Vagina (tissue), 2 donors: ENCODE measurements at regions not wholly inside any gene's neighbourhood (a gene's known extent, or its start where the extent isn't known, plus 50 kb on each side); places are given as distances from the start of the nearest gene placed in this dataset.

Experiments
- DNase-seq, 2 donors: peaks; one replicate each; pipeline ENCODE4 v3.0.0-alpha.2; 2017; ENCODE audit errors: extremely low spot score in 2 of 2
- H3K27ac ChIP-seq: fragments of 200-600 bp; sonication (generic); one replicate; pipeline ENCODE4 v1.5.1; 2019
- H3K27me3 ChIP-seq: fragments of 200-600 bp; sonication (generic); one replicate; pipeline ENCODE4 v1.5.1; 2019
- H3K36me3 ChIP-seq, 2 donors: fragments of 200-600 bp; sonication (generic); one replicate each; pipeline ENCODE4 v1.5.1; 2017 to 2019
- H3K4me1 ChIP-seq: fragments of 200-600 bp; sonication (generic); one replicate; pipeline ENCODE4 v1.5.1; 2019
- H3K4me3 ChIP-seq, 2 donors: fragments of 200-600 bp; sonication (generic); 1 replicate in 1 of 2; 2 replicates in 1 of 2; pipeline ENCODE4 v1.5.1; 2016 to 2019
- H3K9me3 ChIP-seq: fragments of 200-600 bp; sonication (generic); one replicate; pipeline ENCODE4 v1.5.1; 2019
- POLR2A ChIP-seq, 2 donors: fragments of 450-650 bp; IDR thresholded peaks; one replicate each; pipeline ENCODE4 v1.6.1; 2017; ENCODE audit warnings: antibody characterized with exemption in 2 of 2, mild to moderate bottlenecking in 2 of 2, moderate library complexity in 2 of 2
- POLR2AphosphoS5 ChIP-seq, 2 donors: sonication (generic); formaldehyde crosslinking; IDR thresholded peaks; one replicate each; pipeline ENCODE4 v1.9.0; 2017; ENCODE audit warnings: antibody characterized with exemption in 2 of 2, mild to moderate bottlenecking in 2 of 2, low read depth in 1 of 2; ENCODE audit not compliant: insufficient read depth in 1 of 2
- intact Hi-C: fragments of 100-400 bp; cut with DNase I; formaldehyde crosslinking; loops from one replicate; pipeline ENCODE4 v1.15.1; 2023
- TF ChIP-seq, protein P1 (sequence below), 3 experiments: fragments of 450-650 bp in 2 of 3; fragments of 200-600 bp in 1 of 3; sonication (generic) in 1 of 3; IDR thresholded peaks; one replicate each; pipeline ENCODE4 v1.5.1; 2017 to 2019; ENCODE audit warnings: antibody characterized with exemption in 3 of 3, mild to moderate bottlenecking in 2 of 3, moderate library complexity in 2 of 3

DNA sequence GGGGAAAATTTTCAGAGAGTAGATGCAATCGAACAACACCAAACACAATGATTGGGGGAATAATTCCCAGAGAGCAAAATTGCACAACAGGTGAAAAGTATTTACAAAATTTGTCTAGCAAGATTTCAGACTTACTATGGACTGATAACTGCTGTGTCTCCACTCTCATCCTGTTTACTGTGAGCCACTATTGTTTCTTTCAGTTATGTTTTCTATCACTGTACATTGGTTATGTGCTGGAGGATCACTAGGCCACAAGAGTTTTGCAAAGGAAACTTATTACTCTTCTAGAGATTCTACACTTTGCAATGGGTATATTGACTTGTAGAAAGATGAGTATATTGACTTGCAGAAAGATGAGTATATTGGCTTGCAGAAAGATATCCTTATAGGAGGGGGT lies 934.1 kb upstream of the CRIM1 start:
- DNase-seq, result no peak
- intact Hi-C loops, result no loop called here
- Histone ChIP-seq H3K27ac (no peak overlapping the region), H3K27me3 (no peaks in the 10 kb centered on the region), H3K4me1 (no peaks in the 10 kb centered on the region), H3K36me3 (no peaks in the 10 kb centered on the region), H3K9me3 (no peaks in the 10 kb centered on the region), H3K4me3 (no peak overlapping the region)
- TF ChIP-seq, protein P1, sequence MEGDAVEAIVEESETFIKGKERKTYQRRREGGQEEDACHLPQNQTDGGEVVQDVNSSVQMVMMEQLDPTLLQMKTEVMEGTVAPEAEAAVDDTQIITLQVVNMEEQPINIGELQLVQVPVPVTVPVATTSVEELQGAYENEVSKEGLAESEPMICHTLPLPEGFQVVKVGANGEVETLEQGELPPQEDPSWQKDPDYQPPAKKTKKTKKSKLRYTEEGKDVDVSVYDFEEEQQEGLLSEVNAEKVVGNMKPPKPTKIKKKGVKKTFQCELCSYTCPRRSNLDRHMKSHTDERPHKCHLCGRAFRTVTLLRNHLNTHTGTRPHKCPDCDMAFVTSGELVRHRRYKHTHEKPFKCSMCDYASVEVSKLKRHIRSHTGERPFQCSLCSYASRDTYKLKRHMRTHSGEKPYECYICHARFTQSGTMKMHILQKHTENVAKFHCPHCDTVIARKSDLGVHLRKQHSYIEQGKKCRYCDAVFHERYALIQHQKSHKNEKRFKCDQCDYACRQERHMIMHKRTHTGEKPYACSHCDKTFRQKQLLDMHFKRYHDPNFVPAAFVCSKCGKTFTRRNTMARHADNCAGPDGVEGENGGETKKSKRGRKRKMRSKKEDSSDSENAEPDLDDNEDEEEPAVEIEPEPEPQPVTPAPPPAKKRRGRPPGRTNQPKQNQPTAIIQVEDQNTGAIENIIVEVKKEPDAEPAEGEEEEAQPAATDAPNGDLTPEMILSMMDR (IDR thresholded peaks at IDR 0.05), result no peak
- TF ChIP-seq POLR2AphosphoS5 (IDR thresholded peaks at IDR 0.05; ENCODE audit: insufficient read depth in 1 of 2, low read depth in 1 of 2) (no peak), POLR2A (IDR thresholded peaks at IDR 0.05) (no peak)

DNA sequence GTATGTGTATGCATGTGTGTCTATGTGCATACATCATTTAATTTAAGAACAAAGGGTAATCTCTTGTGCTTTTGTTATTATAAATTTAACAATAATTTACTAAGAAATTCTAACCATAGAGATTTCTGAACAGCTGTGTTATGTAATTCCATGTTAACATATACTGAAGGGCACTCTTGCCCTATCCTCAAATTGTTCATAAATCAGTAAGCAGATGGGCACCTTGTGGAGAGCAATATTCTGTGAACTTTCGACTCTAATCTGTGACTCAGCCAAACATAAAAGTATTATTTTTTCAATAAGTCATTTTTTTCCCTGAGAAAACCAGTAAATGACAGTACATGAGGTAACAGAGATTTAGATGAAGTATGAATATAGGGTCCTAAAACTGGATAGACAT lies 938.3 kb upstream of the CRIM1 start:
- no peak for DNase-seq
- TF ChIP-seq POLR2AphosphoS5 (IDR thresholded peaks at IDR 0.05; ENCODE audit: insufficient read depth in 1 of 2, low read depth in 1 of 2), result no peak
- TF ChIP-seq POLR2A (IDR thresholded peaks at IDR 0.05), result no peak
- H3K36me3 ChIP-seq, result no peaks in the 10 kb centered on the region
- no peak overlapping the region for H3K27ac ChIP-seq
- intact Hi-C loops, result no loop called here
- H3K4me1 ChIP-seq, result no peaks in the 10 kb centered on the region
- no peaks in the 10 kb centered on the region for H3K9me3 ChIP-seq
- no peak overlapping the region for H3K4me3 ChIP-seq
- H3K27me3 ChIP-seq, result no peaks in the 10 kb centered on the region

- Histone ChIP-seq H3K27ac (no peak overlapping the region), H3K9me3 (no peaks in the 10 kb centered on the region), H3K36me3 (no peaks in the 10 kb centered on the region), H3K4me1 (no peaks in the 10 kb centered on the region), H3K4me3 (no peak overlapping the region), H3K27me3 (no peaks in the 10 kb centered on the region)
- TF ChIP-seq POLR2AphosphoS5 (IDR thresholded peaks at IDR 0.05; ENCODE audit: insufficient read depth in 1 of 2, low read depth in 1 of 2) (no peak), POLR2A (IDR thresholded peaks at IDR 0.05) (no peak)
- TF ChIP-seq, protein P1 (IDR thresholded peaks at IDR 0.05), result no peak
- DNase-seq, result no peak
- intact Hi-C loops, result no loop called here
Observed at GRCh38 chr2:35416391-35417140, 939.0 kb upstream of the CRIM1 start.

DNA sequence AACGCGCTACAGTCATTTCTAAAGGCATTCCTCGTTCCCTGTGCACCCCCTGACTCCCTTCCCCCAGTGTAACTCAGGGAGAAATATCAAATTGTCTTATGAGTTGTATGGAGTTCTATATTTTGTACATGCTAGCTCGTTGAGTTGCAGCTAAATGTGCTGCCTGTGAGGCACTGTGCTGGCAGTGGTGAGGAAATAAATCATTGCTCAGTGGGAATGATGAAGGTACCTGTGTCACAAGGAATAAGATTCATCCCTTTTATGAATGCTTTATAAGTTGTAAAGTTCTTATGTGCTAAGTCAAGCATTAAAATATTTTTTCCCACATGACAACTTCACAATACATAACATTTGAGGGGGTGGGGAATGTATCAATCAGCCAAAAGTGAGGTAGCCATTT lies 939.6 kb upstream of the CRIM1 start:
- Histone ChIP-seq H3K4me1 (no peaks in the 10 kb centered on the region), H3K36me3 (no peaks in the 10 kb centered on the region), H3K27me3 (no peaks in the 10 kb centered on the region), H3K27ac (no peak overlapping the region), H3K9me3 (no peaks in the 10 kb centered on the region), H3K4me3 (no peak overlapping the region)
- intact Hi-C loops, result no loop called here
- DNase-seq, result no peak
- TF ChIP-seq, protein P1 (IDR thresholded peaks at IDR 0.05), result no peak
- TF ChIP-seq POLR2AphosphoS5 (IDR thresholded peaks at IDR 0.05; ENCODE audit: insufficient read depth in 1 of 2, low read depth in 1 of 2), result no peak
- TF ChIP-seq POLR2A (IDR thresholded peaks at IDR 0.05), result no peak

DNA sequence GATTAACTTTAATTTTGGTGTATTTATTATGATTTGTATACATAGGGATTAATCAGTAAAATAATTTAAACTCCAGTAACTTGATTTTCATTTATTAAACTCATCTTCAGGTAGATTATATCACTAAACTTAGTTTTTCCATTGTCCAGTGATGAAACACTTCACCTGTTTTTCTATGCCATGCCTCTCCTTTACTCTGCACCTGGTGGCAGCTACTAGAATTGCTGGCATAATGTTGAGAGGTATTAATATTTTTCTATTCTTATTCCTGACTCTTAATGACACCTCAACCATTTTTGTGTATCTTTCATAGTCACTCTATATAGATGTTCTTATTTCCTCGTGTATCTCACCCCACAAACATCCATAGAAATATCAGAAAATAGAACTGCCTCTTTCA lies 940.3 kb upstream of the CRIM1 start:
- no peaks in the 10 kb centered on the region for H3K9me3 ChIP-seq
- DNase-seq, result no peak
- TF ChIP-seq, protein P1 (IDR thresholded peaks at IDR 0.05), result no peak
- TF ChIP-seq POLR2AphosphoS5 (IDR thresholded peaks at IDR 0.05; ENCODE audit: insufficient read depth in 1 of 2, low read depth in 1 of 2) (no peak), POLR2A (IDR thresholded peaks at IDR 0.05) (no peak)
- intact Hi-C loops, result no loop called here
- no peaks in the 10 kb centered on the region for H3K36me3 ChIP-seq
- H3K27ac ChIP-seq, result no peak overlapping the region
- H3K4me3 ChIP-seq, result no peak overlapping the region
- no peaks in the 10 kb centered on the region for H3K27me3 ChIP-seq
- no peaks in the 10 kb centered on the region for H3K4me1 ChIP-seq
